WTC11 (cell line): ENCODE measurements at regions not wholly inside any gene's neighbourhood (a gene's known extent, or its start where the extent isn't known, plus 50 kb on each side); places are given as distances from the start of the nearest gene placed in this dataset.

Experiments used
- ATAC-seq: fragments of 200-7000 bp; cut with Tn5 transposase; 2 replicates; pipeline ENCODE4 v1.10.0; 2021; ENCODE audit warnings: mild to moderate bottlenecking, moderate library complexity
- CTCF ChIA-PET: fragments of 300-600 bp; sonication (Branson Sonifier 250); formaldehyde crosslinking; loops from one replicate; lab custom pipeline; 2021; ENCODE audit warnings: antibody characterized with exemption; lab: Charles Lee
- POLR2A ChIA-PET: fragments of 350-600 bp; sonication (Branson Sonifier 250); formaldehyde crosslinking; loops from one replicate; lab custom pipeline; 2021; ENCODE audit warnings: antibody characterized with exemption; lab: Charles Lee
- DNase-seq: peaks from one replicate; pipeline ENCODE4 v3.0.0; 2021; ENCODE audit warnings: low spot score
- H3K27ac Mint-ChIP-seq: 2 replicates; pipeline ENCODE4 v1.8.0; 2021; ENCODE audit warnings: mixed read lengths
- H3K27me3 Mint-ChIP-seq: 2 replicates; pipeline ENCODE4 v1.8.0; 2021; ENCODE audit warnings: low read depth, mild to moderate bottlenecking, moderate library complexity, mixed read lengths
- H3K36me3 Mint-ChIP-seq: 2 replicates; pipeline ENCODE4 v1.8.0; 2021; ENCODE audit warnings: mixed read lengths
- H3K4me1 Mint-ChIP-seq: 2 replicates; pipeline ENCODE4 v1.8.0; 2022; ENCODE audit warnings: mixed read lengths
- H3K4me3 Mint-ChIP-seq: 2 replicates; pipeline ENCODE4 v1.8.0; 2021; ENCODE audit warnings: mild to moderate bottlenecking, moderate library complexity, mixed read lengths
- H3K9me3 Mint-ChIP-seq: 2 replicates; pipeline ENCODE4 v1.8.0; 2021; ENCODE audit warnings: mixed read lengths
- ATF2 ChIP-seq: sonication (generic); formaldehyde crosslinking; IDR thresholded peaks from 2 replicates; pipeline ENCODE4 v1.8.1; 2022; ENCODE audit warnings: low read depth, missing genetic modification reagents, borderline replicate concordance
- ATF3 ChIP-seq: sonication (generic); formaldehyde crosslinking; conservative IDR thresholded peaks from 2 replicates; pipeline ENCODE4 v1.8.1; 2022; ENCODE audit warnings: mild to moderate bottlenecking, missing genetic modification reagents
- ELF4 ChIP-seq: sonication (generic); formaldehyde crosslinking; IDR thresholded peaks from 2 replicates; pipeline ENCODE4 v1.8.1; 2022; ENCODE audit warnings: low read depth, mild to moderate bottlenecking, moderate library complexity, missing genetic modification reagents
- HMGA2 ChIP-seq: fragments of 250-450 bp; sonication (Bioruptor Pico); IDR thresholded peaks from 2 replicates; pipeline ENCODE4 v1.4.0; 2021; ENCODE audit warnings: mild to moderate bottlenecking, moderate library complexity
- HMGXB4 ChIP-seq: sonication (generic); formaldehyde crosslinking; IDR thresholded peaks from 2 replicates; pipeline ENCODE4 v1.8.1; 2023; ENCODE audit warnings: mild to moderate bottlenecking, moderate library complexity, missing genetic modification reagents
- NFE2L1 ChIP-seq: sonication (generic); formaldehyde crosslinking; IDR thresholded peaks from 2 replicates; pipeline ENCODE4 v1.8.1; 2023; ENCODE audit warnings: missing genetic modification reagents
- NR1H2 ChIP-seq: sonication (generic); formaldehyde crosslinking; IDR thresholded peaks from 2 replicates; pipeline ENCODE4 v1.9.0; 2021; ENCODE audit warnings: mild to moderate bottlenecking, moderate library complexity, missing genetic modification reagents
- PREB ChIP-seq: sonication (generic); formaldehyde crosslinking; IDR thresholded peaks from 2 replicates; pipeline ENCODE4 v1.8.1; 2022; ENCODE audit warnings: mild to moderate bottlenecking, missing genetic modification reagents, moderate library complexity, borderline replicate concordance
- RORB ChIP-seq: fragments of 250-450 bp; sonication (Bioruptor Pico); IDR thresholded peaks from 2 replicates; pipeline ENCODE4 v1.9.0; 2021; ENCODE audit warnings: mild to moderate bottlenecking
- SOX15 ChIP-seq: fragments of 250-450 bp; sonication (Bioruptor Pico); IDR thresholded peaks from 2 replicates; pipeline ENCODE4 v1.9.0; 2021; ENCODE audit warnings: mild to moderate bottlenecking
- SP1 ChIP-seq: sonication (generic); formaldehyde crosslinking; conservative IDR thresholded peaks from 2 replicates; pipeline ENCODE4 v1.8.1; 2022; ENCODE audit warnings: missing genetic modification reagents
- TEAD1 ChIP-seq: sonication (generic); formaldehyde crosslinking; IDR thresholded peaks from 2 replicates; pipeline ENCODE4 v1.8.0; 2022; ENCODE audit warnings: mild to moderate bottlenecking, missing genetic modification reagents
- USF2 ChIP-seq: sonication (generic); formaldehyde crosslinking; IDR thresholded peaks from 2 replicates; pipeline ENCODE4 v1.8.1; 2023; ENCODE audit warnings: mild to moderate bottlenecking, missing genetic modification reagents, moderate library complexity
- ZBTB21 ChIP-seq: sonication (generic); formaldehyde crosslinking; IDR thresholded peaks from 2 replicates; pipeline ENCODE4 v1.8.1; 2023; ENCODE audit warnings: mild to moderate bottlenecking, missing genetic modification reagents, borderline replicate concordance
- ZBTB43 ChIP-seq: sonication (generic); formaldehyde crosslinking; IDR thresholded peaks from 2 replicates; pipeline ENCODE4 v1.8.1; 2023; ENCODE audit warnings: mild to moderate bottlenecking, missing genetic modification reagents
- ZNF232 ChIP-seq: sonication (generic); formaldehyde crosslinking; IDR thresholded peaks from 2 replicates; pipeline ENCODE4 v1.8.0; 2022; ENCODE audit warnings: mild to moderate bottlenecking, missing genetic modification reagents
- ZNF263 ChIP-seq: sonication (generic); formaldehyde crosslinking; IDR thresholded peaks from 2 replicates; pipeline ENCODE4 v1.8.1; 2022; ENCODE audit warnings: low read depth, mild to moderate bottlenecking, moderate library complexity, missing genetic modification reagents
- ZNF425 ChIP-seq: fragments of 250-450 bp; sonication (Bioruptor Pico); conservative IDR thresholded peaks from 2 replicates; pipeline ENCODE4 v1.9.0; 2021; ENCODE audit warnings: mild to moderate bottlenecking
- TF ChIP-seq, protein P1 (sequence below): sonication (generic); formaldehyde crosslinking; IDR thresholded peaks from 2 replicates; pipeline ENCODE4 v1.8.1; 2023; ENCODE audit warnings: mild to moderate bottlenecking, missing genetic modification reagents, borderline replicate concordance

DNA sequence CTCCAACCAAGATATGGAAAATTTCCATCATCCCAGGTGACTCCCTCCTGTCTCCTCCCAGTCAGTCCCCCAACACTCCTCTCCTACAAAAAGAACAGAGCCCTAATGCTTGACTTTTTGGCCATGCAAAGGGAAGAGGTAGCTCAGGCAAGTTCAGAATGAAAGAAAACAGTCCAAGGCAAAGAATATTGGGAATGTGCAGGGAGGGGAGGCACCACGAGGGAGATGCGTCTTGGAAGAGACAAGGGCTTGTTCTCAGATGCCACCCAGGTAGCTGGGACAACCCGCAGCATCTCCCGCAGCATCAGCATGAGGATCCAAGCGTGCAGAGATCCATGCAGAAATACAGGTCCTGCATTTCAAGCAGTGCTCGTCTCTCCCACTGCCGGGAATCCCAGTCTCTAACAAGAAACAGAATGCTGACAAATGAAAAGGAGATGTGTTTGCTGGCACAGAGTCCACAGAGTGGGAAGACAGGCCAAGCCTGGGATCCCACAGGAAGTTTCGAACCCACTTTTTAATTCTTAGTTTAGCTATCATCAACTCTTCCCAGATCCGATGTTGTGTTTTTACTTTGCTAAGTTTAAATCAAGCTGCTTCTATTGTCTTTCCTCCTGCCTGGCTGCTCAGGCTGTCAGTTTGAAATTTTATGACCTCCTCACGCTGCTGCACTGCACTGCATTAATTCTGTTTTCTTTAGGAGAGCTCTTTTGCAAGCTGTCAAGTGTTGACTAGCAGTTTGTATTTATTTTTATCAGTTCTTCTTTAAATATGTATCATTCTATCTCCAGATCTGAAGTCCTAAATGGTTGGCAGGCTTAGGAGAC, 86.8 kb upstream of the OSMR start:
- Mint-ChIP-seq H3K27ac (no peak overlapping the region), H3K36me3 (no peaks in the 10 kb centered on the region), H3K9me3 (no peaks in the 10 kb centered on the region)
- DNase-seq (no peak), ATAC-seq (no peak)
- POLR2A ChIA-PET: no interaction called here
- TF ChIP-seq ATF2 (CRISPR knock-in tag) (no peak), USF2 (no peak), ZNF425 (CRISPR knock-in tag) (no peak), ELF4 (CRISPR knock-in tag) (no peak), PREB (CRISPR knock-in tag) (no peak), NFE2L1 (CRISPR knock-in tag) (no peak), NR1H2 (no peak), RORB (CRISPR knock-in tag) (no peak), HMGXB4 (CRISPR knock-in tag) (no peak), HMGA2 (CRISPR knock-in tag) (no peak), TEAD1 (no peak), SP1 (CRISPR knock-in tag) (no peak), ZBTB43 (CRISPR knock-in tag) (no peak), ZNF232 (no peak), ATF3 (CRISPR knock-in tag) (no peak), ZBTB21 (CRISPR knock-in tag) (no peak), ZNF263 (no peak), SOX15 (no peak)
- TF ChIP-seq, protein P1, sequence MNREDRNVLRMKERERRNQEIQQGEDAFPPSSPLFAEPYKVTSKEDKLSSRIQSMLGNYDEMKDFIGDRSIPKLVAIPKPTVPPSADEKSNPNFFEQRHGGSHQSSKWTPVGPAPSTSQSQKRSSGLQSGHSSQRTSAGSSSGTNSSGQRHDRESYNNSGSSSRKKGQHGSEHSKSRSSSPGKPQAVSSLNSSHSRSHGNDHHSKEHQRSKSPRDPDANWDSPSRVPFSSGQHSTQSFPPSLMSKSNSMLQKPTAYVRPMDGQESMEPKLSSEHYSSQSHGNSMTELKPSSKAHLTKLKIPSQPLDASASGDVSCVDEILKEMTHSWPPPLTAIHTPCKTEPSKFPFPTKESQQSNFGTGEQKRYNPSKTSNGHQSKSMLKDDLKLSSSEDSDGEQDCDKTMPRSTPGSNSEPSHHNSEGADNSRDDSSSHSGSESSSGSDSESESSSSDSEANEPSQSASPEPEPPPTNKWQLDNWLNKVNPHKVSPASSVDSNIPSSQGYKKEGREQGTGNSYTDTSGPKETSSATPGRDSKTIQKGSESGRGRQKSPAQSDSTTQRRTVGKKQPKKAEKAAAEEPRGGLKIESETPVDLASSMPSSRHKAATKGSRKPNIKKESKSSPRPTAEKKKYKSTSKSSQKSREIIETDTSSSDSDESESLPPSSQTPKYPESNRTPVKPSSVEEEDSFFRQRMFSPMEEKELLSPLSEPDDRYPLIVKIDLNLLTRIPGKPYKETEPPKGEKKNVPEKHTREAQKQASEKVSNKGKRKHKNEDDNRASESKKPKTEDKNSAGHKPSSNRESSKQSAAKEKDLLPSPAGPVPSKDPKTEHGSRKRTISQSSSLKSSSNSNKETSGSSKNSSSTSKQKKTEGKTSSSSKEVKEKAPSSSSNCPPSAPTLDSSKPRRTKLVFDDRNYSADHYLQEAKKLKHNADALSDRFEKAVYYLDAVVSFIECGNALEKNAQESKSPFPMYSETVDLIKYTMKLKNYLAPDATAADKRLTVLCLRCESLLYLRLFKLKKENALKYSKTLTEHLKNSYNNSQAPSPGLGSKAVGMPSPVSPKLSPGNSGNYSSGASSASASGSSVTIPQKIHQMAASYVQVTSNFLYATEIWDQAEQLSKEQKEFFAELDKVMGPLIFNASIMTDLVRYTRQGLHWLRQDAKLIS (CRISPR knock-in tag): no peak
- TF ChIP-seq, all 79 proteins: peak for 0
- Mint-ChIP-seq H3K4me3 (no peak overlapping the region), H3K4me1 (no peaks in the 10 kb centered on the region), H3K27me3 (no peaks in the 10 kb centered on the region; the same call in 1 of the 2 replicates)
- CTCF ChIA-PET: interaction anchor here (0.6 to 1.5 kb wide), 2 partner anchors 317 to 338 kb away, joined by 3 to 5 read pairs; no protein-coding TSS in a partner anchor
